Pulmonary artery endothelial cell (primary cell): ENCODE measurements at regions not wholly inside any gene's neighbourhood (a gene's known extent, or its start where the extent isn't known, plus 50 kb on each side); places are given as distances from the start of the nearest gene placed in this dataset.
"Not testable (repeated sequence)": the region's sequence is repeated elsewhere in the genome, so short reads cannot be mapped to it uniquely, and the experiment has no call there.

Experiments used
- DNase-seq: peaks from one replicate; pipeline ENCODE4 v3.0.0-alpha.2; 2011; ENCODE audit warnings: low read depth, low spot score

DNA sequence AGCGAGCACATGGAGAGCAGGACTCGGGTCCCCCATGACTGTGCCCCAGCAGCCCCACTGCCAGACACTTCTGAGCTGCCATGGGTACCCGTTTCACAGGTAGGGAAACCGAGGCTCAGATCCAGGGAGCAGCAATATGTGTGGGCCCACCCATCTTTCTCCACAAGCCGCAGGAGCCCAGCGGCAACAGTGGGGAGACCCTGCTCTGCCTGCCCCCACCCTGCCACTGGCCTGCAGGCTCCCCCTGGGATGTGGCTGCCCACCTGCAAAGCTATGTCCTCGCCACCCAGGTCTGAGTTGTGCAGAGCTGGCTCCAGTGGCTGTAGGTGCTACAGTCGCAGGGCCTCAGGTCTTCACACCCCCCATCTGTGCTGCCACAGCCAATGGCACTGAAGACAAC is 50.6 kb upstream of the C1QTNF9B start:
- no peak for DNase-seq

DNA sequence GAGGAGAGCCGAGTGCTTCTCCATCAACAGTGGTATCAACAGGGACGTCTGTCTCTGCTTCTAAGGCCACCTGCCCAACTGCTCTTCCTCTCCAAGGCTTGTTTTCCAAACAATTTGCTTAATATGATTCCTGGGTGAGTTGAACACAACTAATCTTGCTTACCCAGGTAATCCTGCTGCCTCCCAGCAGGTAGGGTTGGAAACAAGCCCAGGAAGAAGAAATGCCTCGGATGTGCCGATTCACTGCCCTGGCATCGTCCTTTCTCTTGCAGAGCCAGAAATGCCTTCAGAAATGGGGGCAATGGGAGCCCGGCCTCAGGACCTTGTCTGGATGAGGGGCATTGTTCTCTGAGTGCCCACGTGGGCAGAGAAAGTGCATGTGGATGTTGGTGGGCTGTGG is 51.9 kb upstream of the C1QTNF9B start:
- no peak for DNase-seq

DNA sequence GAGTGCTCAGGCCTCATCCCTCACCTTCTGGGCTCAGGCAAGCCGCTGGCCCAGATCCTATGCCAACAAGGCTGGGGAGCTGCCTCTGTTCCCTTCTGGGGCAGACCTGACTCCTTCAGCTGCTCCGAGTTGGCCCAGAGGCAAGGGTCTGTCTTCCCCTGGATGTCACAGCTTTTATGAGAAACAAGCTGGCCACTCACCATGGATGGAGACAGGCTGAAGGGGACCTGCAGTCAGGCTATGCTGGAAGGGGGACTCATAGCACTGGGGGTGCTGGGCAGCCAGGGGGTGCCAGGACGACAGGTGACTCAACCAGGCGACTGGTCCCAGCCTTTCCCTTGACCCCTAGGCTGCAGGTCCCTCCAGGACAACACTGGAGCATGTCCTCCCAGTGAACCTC is 52.4 kb upstream of the C1QTNF9B start:
- no peak for DNase-seq

DNA sequence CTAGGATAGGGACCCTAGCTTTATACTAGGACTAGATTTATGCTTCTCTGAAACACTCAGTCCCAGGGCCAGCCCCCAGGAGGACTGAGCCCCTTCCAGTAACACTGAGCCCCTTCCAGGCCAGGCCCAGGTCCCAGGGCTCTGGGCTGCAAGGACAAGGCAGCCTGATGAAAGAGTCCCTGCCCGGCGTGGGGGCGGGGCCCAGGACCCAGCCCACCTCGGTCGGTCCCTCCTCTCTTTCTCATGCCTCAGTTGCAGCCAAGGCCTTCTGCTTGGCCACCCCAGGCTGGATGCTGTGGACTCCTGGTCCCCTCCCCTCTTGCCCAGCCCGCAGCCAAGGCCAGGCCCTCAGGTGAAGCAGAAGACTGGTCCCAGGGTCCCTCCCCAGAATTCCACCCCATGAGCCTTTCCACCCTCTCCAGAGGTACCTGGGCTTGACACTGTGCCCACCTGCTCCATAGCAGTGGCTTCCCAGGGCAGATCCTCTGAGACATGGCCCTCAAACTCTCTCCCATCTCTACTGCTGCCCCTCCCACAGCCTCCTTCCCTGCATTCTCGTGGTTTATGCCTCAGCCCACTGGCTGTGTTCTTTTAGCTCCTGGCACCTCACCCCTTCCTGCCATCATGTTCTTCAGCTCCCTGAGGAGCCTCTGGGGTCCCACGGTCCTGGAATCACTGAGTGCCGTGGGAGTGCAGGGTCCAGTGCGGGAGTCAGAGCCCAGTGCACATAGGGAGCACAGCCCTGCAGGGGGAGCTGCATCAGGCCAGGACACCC is 53.6 kb upstream of the C1QTNF9B start:
- DNase-seq: no peak

DNA sequence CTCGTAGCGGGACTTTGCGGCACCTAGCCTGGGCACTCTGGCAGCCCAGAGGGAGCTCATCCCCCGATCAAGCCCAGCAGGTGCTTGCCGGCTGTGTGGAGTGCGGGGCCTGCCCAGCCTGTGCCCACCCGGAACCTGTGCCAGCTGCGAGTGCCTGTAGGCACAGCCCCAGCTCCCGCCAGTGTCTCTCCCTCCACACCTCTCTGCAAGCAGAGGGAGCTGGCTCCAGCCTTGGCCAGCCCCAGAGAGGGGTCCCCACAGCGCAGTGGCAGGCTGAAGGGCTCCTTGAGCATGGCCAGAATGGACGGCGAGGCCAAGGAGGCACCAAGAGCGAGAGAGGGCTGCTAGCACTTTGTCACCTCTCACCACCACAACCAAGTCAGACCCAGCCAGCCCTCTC is 55.5 kb upstream of the C1QTNF9B start:
- DNase-seq: no peak

- DNase-seq: no peak
Observed at GRCh38 chr13:23953860-23954512, 56.7 kb upstream of the C1QTNF9B start.

GRCh38 chr13:23955064-23955463 is 57.8 kb upstream of the C1QTNF9B start:
- no peak for DNase-seq

DNA sequence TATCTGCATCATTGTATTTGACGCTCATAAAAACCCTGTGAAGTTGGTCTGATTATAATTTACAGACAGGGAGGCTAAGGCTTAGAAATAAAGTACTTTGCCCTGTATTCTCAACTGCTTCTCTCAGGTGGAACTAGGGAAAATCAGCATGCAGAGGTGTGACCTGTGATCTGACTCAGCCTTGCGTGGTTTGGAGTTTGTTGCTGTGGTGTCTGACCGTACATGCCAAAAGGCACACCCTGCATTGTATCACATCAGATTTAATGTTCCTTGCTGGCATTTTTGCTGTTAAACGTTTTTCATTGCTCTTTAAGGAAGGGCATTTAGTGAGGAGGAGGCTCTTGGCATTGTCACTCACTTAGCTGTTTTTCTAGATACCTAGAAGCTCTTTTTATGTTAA is 58.8 kb upstream of the C1QTNF9B start:
- DNase-seq: no peak

DNA sequence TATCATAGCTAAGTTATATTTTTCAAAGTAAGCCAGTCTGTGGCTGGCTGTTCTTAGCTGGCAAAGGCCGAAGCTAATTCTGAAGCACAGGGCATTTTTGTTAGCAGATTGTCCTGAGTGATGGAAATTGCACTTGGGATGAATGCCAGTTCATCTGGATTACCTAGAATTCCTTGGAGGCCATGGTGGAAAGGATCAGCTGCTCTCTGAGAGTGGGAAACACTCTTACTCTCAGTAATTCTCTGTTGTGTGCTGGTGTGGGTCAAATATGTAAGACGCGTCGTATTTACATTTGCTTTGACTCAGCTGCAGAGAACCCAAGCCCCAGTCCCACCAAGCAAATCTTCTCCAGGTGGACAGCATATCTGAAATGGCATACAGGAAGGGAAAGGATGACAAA is 60.7 kb upstream of the C1QTNF9B start:
- no peak for DNase-seq

DNA sequence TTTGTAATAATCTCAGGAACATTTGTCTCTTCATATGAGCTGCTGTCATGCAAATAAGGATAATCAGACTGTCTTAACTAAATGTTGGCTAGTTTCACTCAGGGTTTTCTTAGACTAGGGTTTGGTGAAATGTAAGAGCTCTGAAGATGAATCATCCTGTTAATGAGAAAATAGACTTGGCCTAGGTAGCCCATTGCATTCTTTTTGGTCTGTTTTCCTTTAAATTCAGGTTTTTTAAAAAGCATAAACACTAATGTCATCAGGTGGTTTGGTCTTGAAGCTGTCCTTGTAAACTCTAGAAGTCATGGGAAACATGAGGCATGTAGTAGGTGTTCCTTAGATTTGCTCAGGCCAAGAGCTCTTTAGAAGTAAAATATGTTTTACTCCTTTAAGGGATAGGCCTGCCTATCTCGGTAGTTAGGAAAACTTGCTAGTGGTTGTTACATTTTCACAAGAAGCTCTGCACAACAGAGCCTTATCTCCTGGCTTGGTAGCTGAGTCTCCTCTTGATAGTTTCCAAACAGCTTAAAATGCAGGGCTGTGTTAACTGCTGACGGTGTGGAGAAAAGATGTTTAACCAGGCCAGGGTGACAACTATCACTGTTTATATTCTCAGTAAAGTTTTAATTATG is 62.0 kb upstream of the C1QTNF9B start:
- DNase-seq: no peak

- DNase-seq: no peak
Observed at GRCh38 chr13:23960566-23961156, 63.4 kb upstream of the C1QTNF9B start.

- DNase-seq: no peak
Observed at GRCh38 chr13:23963184-23963931, 66.1 kb upstream of the C1QTNF9B start.

DNA sequence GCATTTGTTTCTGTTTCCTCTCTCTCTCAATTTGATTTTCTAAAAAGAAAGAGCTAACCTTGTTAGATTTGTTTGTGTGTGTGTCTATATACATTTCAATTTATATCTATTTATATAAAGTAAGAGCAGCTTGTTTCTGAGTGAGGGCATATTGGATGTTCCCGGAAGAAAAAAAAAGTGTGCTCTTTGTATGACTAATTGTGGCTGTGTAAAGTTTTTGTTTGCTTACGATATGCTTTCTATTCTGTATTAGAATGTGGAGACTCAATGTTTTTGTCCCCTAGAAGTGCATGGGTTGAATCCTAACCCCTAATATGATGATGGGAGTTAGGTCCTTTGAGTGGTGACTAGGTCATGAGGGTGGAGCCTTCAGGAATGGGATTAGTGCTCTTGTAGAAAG is 66.6 kb upstream of the C1QTNF9B start:
- no peak for DNase-seq

DNA sequence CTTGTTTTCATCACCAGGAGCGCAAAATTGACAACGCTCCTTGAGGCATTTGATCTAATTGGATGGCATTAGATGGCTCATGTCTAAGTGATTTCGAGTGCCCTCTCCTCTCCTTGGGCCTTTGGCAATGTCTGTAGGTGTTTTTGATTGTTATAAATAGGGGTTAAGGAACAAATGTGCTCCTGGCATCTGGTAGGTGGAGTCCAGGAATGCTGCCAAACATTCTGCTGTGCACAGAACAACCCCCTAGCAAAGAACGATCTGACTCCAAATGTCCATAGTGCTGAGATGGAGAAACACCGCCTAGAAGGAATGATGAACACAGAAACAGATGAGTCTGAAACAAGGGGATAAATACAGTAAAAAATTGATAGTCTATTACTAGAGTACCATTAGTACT is 68.0 kb upstream of the C1QTNF9B start:
- DNase-seq: no peak

- no peak for DNase-seq
Observed at GRCh38 chr13:23966221-23966690, 69.0 kb upstream of the C1QTNF9B start.

DNA sequence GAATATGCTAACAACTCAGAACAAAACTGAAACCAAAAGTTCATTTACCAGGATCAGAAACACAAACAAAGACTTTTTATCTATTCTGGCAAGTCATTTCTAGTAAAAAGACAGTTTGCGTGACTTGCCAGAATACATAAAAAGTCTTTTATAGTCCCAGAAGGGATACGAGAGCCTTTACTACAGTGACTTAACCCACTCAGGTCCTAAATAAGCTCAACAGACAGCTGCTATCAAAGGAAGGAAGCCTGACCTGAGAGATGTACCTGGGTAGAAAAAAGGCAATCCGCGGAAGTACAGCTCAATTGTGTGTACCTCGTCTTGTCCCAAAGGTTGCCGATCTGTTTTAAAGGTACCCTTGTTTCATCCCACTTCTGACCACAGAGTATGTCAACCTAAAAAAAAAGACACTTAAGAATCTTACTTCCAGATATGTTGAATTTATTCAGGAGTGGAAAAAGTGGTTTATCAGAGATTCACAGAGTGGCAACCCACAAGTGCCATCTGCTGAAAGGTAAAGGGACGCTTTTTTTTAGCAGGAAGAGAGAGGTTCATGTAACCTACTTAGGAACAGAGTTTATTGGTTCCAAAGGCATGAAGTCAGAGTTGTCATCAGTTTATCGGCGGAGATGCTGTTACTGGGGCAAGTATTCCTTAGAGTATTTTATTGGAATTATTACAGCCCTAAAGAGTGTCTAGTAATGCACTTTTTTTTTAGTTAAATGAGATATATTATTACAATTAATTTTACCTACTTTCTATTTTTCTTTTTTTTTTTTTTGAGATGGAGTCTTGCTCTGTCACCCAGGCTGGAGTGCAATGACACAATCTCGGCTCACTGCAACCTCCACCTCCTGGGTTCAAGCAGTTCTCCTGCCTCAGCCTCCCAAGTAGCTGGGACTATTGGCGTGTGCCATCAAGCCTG is 69.7 kb upstream of the C1QTNF9B start:
- DNase-seq: no peak

- not testable (repeated sequence) for DNase-seq
Observed at GRCh38 chr13:23967792-23968191, 70.5 kb upstream of the C1QTNF9B start.

- no peak for DNase-seq
Observed at GRCh38 chr13:23969647-23970046, 72.3 kb upstream of the C1QTNF9B start.

DNA sequence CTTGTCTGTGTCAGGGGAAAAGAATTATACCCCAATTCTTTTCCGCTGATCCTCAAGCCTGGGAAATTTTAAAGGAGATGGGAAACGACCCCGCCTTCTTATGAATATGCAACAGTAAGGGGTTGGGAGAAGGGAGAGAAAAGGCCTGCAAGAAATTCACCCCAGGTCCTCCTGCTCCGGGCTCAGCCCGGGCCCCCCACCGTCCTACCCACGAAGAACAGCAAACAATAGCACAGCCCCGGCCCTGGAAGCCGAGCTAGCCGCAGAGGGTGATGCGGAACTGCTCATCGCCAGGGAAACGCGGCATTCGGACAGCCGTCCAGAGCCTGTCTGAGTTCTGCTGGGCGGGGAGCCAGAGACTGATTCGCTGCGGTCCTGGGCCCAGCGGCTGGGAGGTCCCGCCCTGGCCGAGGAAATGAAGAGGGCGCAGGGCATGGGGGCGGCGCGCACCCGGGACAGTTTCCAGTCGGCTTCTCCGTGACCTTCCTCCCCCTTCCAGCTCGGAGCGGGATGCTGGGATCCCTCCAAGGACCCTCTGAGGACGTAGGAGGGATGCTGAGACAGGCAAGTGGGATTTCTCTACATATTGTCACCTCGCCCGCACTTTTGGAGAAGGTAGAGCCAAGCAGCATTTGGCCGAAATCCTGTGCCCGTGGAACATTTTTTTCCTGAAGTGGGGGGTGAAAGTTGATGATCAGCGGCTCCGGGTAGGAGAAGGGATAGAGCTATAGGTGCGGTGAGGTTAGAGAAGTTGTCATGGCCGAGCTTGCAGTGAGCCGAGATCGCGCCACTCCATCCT is 82.3 kb upstream of the C1QTNF9B start:
- DNase-seq: no peak

- DNase-seq: no peak
Observed at GRCh38 chr13:23980160-23980551, 82.9 kb upstream of the C1QTNF9B start.
